ENCODE measurements at regions not wholly inside any gene's neighbourhood (a gene's known extent, or its start where the extent isn't known, plus 50 kb on each side); places are given as distances from the start of the nearest gene placed in this dataset.

DNA sequence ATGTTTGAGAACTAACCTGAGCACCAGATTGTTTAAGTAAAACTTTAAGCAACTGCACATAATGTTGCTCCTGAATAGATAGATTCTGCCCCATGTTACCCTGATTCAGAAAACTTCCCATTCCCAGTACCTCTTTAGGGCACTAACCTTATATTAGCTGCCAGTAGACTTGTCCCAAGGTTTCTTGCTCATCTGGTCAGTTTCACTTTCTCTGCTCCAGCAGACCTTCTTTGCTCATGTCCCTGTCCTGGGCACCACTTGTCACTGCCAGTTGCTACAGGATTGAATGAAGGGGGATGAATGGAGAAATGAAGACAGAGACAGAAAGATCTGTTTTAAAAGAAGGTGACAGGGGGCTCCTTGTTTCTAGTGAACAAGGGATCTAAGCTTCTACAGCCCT is 65.2 kb upstream of the UGT2B10 start:
- H3K27me3 ChIP-seq, result no peaks in the 10 kb centered on the region
- DNase-seq, result no peak
- no peak overlapping the region for H3K27ac ChIP-seq
- TF ChIP-seq, protein P1, sequence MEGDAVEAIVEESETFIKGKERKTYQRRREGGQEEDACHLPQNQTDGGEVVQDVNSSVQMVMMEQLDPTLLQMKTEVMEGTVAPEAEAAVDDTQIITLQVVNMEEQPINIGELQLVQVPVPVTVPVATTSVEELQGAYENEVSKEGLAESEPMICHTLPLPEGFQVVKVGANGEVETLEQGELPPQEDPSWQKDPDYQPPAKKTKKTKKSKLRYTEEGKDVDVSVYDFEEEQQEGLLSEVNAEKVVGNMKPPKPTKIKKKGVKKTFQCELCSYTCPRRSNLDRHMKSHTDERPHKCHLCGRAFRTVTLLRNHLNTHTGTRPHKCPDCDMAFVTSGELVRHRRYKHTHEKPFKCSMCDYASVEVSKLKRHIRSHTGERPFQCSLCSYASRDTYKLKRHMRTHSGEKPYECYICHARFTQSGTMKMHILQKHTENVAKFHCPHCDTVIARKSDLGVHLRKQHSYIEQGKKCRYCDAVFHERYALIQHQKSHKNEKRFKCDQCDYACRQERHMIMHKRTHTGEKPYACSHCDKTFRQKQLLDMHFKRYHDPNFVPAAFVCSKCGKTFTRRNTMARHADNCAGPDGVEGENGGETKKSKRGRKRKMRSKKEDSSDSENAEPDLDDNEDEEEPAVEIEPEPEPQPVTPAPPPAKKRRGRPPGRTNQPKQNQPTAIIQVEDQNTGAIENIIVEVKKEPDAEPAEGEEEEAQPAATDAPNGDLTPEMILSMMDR (IDR thresholded peaks at IDR 0.05), result no peak
- TF ChIP-seq POLR2A (IDR thresholded peaks at IDR 0.05), result no peak
- H3K36me3 ChIP-seq (ENCODE audit: low read depth, missing control alignments), result no peaks in the 10 kb centered on the region
- no peaks in the 10 kb centered on the region for H3K9me3 ChIP-seq
- intact Hi-C loops (cut with DNase I; ENCODE audit: low total_unique reads), result no loop called here
- no peak overlapping the region for H3K4me3 ChIP-seq
- no peaks in the 10 kb centered on the region for H3K4me1 ChIP-seq

GRCh38 chr4:68751138-68751537 is 64.7 kb upstream of the UGT2B10 start:
- Histone ChIP-seq H3K4me3 (no peak overlapping the region), H3K27me3 (no peaks in the 10 kb centered on the region), H3K4me1 (no peaks in the 10 kb centered on the region), H3K36me3 (ENCODE audit: low read depth, missing control alignments) (no peaks in the 10 kb centered on the region), H3K9me3 (no peaks in the 10 kb centered on the region), H3K27ac (no peak overlapping the region)
- TF ChIP-seq POLR2A (IDR thresholded peaks at IDR 0.05), result no peak
- TF ChIP-seq, protein P1 (IDR thresholded peaks at IDR 0.05), result no peak
- DNase-seq, result no peak
- intact Hi-C loops (cut with DNase I; ENCODE audit: low total_unique reads), result no loop called here
- 41 to 47% methylated on average over 4 of the region's 4 CpGs for WGBS, 2 donors

DNA sequence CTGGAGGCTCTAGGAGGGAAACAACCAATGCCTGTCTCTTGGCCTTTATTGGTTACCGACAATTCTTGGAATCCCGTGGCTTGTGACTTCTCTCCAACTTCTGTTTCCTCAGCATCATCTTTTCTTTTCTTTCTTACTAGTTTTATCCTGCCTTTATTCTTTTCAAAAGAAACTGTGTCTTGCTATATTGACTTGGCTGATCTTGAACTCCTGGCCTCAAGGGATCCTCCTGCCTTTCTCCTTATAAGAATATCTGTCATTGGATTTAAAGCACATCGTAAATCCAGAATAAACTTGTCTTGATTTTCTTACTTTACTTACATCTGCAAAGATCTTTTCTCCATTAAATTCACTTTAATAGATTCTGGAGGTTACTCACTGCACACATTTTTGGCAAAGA is 49.9 kb upstream of the UGT2B10 start:
- WGBS, 2 donors, result 78 to 84% methylated on average over 3 of the region's 3 CpGs
- Histone ChIP-seq H3K27ac (no peak overlapping the region), H3K27me3 (no peaks in the 10 kb centered on the region), H3K9me3 (no peaks in the 10 kb centered on the region), H3K36me3 (ENCODE audit: low read depth, missing control alignments) (no peaks in the 10 kb centered on the region), H3K4me1 (no peaks in the 10 kb centered on the region), H3K4me3 (no peak overlapping the region)
- intact Hi-C loops (cut with DNase I; ENCODE audit: low total_unique reads), result no loop called here
- no peak for DNase-seq
- TF ChIP-seq POLR2A (IDR thresholded peaks at IDR 0.05), result no peak
- TF ChIP-seq, protein P1 (IDR thresholded peaks at IDR 0.05), result no peak
